HS-5 (cell line): ENCODE measurements at regions not wholly inside any gene's neighbourhood (a gene's known extent, or its start where the extent isn't known, plus 50 kb on each side); places are given as distances from the start of the nearest gene placed in this dataset.

Source experiments
- DNase-seq: peaks from one replicate; pipeline ENCODE4 v3.0.0-alpha.2; 2012; ENCODE audit warnings: low read depth

DNA sequence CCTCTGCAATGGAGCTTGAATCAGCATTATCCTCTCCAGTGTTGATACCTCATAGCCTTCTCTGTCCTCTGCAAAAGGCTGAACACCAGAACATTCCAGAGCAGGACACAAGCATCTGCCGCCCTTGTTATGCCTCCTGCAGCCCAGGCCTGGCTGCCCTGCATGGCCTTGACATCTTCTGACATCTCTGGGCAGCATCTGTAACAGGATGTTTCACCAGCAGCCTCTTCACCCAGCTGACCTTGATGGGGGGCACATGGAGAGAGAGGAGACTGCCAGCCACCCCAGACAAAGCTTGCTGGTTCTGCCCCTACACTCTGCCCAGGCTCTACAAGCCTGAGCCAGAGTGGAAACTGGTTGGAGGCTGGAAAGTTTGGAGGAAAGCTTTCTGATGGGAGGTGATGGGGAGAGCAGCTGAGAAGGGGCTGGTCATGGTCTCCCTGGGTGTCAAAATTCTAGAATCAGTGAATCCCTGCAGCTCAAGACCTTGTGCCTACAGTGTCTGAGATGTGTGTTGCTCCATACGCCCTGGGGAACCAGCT, 145.1 kb downstream of the MRPL14 start:
- DNase-seq = no peak

DNA sequence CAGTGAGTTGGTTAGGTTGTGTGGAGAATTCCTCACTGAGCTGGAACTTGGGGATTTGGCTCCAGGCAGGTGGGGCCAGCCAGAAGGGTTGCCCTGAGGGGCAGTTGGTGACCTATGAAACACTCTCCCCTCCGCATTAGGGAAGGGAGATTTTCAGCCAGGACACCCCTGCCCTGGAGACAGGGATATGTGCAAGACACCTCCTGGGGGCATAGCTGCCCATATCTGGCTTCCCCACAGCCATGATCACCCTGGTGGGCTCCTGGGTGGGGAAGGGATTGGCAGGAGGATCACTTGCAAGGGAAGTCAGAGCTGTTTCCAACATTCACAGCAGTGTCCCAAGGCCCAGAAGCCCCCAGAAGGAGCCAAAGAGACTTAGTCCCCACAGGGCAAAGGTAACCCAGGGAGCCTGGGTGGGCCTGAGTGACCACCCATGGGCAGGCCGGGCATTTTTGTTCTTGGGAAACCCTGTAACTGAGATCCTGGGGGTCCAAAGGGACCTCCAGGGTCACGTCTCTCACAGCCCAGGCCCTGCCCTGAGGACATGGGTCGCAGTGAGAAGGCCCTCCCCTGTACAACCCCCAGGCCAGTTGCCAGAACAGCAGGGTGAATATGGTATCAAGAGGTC, 145.8 kb downstream of the MRPL14 start:
- DNase-seq = no peak

DNA sequence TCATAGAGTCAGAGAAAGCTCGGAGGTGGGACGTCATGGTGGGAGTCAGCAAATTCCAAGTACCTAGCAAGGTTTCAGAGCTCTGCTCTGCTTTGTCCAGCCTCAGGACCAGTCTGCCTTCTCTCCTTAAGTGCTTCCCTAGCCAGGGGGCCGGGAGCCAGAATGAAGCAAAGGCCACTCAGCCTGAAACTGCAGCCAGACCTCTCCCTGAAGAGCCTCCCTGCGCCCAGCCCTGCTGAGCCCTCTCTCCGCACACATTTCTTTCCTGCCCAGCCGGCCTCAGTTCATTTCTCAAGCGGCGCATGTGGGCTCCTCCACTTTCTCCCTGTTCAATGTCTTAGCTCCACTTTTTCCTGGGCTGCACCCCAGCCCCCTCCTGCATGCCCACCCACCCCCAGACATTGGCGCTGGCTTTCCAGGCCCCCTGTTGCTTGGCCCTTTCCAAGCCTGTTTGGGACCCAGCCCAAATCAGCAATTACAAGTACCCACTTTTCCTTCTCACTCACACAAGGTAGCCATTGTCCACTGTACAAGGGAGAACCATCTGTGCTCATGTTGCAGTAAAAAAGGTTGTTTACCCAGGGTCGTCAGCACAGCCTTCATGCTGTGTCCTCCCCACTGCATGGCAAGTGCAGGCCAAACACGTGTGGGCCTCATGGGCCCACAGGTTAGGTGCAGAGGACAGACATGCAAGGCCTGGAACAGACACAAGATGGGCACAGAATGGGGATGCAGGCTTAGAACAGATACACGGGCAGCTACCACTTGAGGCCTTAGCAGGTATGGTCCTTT, 147.1 kb downstream of the MRPL14 start:
- DNase-seq = no peak

DNA sequence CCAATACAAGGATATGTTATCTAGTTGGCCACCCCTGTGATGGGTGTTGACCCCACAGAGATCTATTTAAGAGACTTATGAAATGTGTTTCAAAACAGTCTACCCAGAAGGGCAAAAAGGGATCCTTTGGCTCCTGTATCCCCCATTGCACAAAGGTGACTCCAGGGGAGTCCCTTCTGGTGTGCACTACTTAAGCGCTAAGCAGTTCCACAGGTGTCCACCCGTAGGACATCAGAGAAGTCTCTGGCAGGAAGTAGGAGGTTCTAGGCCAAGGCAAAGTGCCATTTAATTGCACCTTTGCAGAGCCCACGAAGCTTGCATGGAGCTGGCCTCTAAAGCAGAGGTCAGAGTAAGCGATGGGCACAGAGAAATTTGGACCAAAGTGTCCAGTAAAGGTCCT, 147.7 kb downstream of the MRPL14 start:
- DNase-seq = no peak

DNA sequence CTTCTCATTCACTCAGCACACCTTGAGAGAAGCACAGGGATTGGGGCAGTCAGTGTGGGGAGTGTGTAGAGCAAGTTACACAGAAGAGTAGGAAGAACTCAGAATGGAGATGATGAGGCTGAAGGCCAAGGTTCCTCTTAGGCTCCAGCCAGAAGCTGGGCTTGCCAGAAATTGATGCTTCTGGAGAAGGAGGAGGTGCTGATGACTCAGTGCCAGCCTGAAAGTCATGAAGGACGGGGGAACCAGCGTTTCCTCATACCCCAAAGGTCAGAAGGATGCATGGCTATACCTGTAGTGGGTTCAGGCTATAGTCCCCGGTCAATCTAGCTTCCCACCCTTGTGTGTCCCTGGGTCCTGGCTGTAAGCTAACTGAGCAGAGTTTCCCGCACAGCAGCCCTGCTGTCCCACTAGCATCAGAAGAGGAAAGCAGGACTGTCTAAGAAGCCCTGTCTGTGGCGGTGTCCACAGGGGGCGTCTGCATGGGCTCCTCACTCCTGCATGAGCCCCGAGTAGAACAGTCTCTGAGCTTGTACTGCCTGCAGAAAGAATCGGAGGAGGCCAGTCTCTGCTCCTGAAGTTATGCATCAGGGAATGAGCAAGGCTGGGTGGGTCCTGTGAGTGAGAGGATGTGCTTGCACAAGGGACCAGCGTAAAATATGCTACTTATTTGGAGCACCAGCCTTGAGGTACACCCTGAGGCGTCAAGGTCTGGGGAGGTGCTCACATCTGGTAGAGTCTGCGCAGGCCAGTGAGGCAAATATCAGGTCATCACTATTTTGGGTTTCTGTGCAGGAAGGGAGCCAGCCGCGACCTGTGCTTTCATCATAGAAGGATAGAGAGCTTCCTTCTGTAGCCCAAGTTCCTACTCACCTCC, 148.5 kb downstream of the MRPL14 start:
- no peak for DNase-seq

DNA sequence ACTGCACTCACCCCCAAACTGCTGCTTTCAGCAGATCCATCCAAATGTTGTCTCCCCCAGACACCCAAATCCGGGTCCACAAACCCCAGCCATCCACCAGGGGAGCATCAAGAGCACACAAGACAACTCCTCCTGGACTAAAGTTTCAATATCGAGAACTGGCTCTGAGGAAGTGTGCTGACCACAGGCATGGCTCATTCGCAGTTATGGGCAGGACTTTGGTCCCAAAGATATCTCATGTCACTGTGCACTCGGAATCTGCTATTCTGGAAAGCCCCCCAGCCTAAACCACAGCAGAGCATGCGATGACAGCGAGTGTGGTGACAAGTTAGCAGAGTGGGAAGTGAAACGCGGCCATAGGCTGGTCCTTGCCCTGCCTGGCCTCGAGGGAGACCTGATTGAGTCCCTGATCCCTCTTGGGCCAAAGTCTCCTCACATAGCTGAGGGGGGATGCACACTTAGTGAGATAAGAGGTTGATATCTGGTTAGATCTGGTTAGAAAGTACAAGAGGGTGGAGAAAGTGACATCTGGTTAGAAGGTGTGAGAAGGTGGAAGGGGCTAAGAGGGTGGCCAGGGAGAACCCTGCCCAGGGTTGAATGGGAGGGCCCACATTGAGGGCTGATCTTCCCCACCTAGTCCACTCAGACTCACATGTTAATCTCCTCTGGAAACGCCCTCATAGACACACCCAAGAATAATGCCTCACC, 149.7 kb downstream of the MRPL14 start:
- DNase-seq = no peak

DNA sequence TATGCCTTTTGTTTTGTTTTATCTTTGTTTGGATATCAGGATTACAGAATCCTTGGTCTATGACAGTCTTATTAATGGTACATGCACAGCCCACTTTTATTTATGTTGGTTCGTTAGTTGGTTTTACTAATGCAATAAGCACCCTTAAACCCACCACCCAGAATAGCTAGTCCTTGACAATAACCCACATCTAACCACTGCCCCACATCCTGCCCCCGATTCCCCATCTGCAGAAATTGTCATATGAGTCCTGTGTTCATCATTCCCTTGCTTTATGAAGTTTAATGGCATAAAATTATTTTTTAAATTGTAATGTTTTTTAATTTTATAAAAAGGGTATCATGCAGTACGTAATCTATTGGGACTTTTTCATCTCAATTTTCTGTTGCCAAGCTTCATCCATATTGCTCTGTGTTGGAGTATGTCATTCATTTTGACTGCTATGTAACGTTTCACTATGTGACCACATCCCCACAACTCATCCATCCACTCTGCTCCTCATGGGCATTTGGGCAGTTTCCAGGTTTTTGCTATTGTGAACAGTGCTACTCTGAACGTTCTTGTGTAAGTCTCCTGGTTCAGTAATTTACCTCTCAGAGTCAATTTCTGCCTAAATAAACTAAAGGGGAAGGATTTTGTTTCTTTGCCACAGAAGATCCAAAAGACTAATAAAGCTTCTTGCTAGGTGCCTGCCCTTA, 150.4 kb downstream of the MRPL14 start:
- DNase-seq = no peak

DNA sequence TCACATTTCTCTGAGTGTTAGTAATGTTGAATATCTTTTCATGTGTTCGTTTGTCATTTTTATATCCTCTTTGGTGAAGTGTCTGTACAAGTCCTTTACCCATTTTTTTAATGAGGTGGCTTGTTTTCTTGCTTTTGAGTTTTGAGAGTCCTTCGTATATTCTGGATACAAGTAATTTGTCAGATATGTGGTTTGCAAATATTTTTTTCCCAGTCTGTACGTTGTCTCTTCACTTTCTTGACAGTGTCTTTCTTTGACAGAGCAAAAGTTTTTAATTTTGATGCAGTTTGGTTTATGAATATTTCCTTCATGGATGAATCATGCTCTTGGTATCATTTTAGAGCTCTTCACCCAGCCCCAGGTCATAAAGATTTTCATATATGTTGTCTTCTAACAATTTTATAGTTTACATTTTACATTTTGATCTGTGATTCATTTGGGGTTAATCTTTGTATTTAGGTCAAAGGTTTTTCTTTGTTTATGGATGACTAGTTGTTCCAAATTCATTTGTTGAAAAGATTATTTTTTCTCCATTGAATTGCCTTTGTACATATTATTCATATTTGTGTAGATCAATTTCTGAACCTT, 152.5 kb downstream of the MRPL14 start:
- peak; percentile 41 for DNase-seq

DNA sequence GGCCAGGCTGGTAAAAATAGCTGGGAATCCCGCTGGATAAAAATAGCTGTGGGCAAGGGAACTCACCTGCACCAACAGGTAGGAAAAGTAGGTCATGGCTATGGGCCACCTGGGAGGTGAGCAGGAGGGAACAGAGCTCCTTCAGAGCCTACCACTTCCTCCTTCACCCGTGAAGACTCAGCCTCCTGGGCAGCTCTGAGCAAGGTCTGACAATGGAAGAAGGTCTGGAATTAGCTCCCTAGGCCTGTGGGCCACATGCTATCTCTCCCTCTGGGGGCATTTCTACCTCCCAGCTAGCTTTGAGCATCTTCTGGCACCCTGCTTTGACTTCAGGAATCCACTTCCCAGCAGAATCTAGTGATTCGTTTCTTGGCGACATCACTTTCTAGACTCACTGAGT, 153.9 kb downstream of the MRPL14 start:
- no peak for DNase-seq

DNA sequence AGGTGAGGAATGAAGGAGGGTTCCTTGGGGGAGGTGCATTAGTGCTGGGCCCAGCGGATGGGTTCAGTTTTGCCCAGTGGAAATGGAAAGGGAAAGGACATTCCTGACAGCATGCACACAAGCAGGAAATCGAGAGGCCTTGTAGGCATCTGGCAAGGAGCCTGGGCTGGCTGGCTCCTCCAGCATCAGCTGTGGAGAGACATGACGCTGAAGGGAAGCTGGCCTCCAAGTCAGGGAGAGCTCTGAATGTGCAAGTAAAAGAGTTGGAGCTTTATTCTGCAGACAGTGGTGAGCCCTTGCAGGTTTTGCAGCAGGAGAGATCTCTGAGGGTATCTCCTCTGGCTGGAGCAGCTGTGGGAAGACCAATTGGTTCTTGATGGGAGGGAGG, 154.3 kb downstream of the MRPL14 start:
- no peak for DNase-seq

DNA sequence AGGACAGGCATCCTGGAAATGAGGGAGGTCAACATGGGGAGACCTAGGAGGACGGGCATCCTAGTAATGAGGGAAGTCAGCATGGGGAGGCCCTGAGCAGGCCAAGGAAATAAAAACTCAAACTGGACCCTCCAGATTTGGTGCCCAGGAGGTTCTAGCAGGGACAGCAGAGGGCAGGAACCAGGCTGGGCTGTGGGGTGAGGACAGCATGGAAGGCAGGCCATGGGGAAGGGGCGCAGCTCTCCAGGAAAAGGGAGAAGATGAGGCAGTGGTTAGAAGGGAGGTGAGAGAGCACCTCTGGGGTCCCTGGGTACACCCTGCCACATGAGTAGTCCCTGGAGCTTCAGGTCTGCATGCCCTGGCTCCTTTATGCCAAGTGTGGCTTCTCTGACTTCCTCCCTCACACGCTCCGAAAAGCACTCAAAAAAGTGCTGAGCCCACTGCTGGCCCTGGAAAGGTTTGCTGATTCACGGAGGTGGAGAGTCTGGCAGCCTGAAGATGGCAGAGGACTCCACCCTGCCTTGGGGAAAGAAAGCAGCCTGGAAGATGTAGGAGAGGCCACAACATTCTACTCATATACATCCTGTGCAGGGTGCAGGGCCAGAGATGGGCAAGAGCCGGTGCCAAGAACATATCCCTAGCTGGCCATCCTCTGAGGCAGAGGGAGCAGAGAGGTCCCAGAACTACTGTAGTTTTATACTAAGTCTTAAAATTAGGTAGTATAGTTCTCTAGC, 154.9 kb downstream of the MRPL14 start:
- DNase-seq = no peak

DNA sequence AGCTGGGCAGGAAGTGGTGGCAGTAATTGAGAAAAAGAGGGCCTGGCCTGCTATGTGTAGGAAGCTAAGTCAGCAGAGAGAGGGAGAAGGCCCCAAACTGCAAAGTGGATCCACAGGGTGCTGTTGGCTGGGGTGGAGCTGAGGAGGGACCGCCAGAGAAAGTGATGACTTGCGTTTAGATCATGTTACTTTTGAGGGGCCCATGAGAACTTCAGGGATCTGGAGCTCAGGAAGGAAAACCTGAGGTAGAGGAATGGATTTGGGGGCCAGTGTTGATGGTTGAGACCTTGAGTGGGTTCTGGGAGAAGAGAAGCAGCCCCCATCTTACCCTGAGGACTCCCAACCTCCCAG, 155.5 kb downstream of the MRPL14 start:
- DNase-seq = no peak

DNA sequence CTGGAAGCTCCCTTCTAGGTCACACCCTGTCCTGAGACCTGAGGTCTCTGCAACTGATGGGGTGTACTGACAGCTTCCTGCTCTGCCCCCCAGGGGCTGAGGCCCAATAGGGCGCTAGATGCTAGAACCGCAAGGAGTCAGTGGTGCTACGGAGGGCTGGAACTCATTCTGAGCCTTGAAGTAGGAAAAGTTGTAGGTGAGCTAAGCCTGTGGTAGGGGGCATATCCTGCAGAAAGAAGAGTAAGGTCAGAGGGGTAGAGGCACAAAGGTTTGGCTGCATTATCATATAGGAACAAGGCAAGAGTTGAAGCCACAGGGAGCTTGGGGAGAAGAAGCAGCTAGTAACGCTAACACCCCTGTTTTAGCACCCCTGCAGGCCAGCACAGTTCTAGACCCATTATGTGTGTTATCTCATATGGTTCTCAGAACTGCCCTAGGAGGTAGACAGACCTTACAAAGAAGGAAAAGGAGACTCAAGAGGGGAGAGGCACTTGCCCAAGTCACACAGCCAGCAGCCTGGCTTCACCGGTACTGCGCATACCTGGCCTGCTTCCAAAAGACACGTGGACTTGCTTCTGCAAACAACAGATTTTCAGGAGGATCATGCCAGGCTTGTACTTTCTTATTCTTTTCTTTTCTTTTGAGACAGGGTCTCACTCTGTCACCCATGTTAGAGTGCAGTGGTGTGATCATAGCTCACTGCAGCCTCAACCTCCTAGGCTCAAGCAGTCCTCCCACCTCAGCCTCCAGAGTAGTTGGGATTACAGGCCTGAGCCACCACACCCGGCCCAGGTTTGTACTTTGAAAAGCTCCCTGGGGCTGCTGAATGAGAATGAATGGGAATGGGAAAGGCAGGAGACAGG, 156.1 kb downstream of the MRPL14 start:
- no peak for DNase-seq

DNA sequence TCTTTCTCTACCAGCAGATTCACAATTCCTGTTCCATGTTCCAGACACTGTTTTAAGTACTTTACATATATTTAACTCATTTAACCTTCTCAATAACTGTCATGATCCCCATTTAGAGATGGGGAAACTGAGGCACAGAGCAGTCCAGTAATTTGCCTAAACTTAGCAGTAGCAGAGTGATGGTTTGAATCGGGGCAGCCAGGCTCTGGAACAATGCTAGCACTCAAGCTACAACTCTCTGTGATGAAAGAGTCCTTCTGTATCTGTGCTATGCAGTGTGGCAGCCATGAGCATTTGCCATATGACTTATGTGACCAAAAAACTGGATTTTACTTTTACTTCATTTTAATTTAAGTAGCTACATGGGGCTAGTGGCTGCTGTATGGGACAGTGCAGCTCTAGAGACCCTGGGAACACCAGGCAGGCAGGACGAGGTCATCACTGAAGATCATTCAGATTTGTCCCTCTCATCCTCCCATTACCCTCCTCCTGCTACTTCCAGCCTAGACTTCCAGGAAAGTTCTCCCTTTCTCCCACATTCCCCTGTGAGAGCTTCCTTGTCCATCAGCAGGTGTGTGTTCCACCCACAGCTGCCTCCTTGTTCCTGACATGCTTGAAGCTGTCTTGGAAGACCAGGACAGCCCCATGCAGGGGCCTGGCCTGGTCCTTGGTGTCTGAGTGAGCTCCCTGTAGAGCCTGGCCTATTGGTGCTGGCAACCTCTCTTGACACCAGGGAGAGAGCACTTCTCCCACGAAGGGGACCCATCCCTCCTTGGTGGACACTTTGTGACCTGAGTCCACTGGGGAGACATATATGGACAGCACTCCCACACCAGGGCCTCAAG, 157.0 kb downstream of the MRPL14 start:
- no peak for DNase-seq

DNA sequence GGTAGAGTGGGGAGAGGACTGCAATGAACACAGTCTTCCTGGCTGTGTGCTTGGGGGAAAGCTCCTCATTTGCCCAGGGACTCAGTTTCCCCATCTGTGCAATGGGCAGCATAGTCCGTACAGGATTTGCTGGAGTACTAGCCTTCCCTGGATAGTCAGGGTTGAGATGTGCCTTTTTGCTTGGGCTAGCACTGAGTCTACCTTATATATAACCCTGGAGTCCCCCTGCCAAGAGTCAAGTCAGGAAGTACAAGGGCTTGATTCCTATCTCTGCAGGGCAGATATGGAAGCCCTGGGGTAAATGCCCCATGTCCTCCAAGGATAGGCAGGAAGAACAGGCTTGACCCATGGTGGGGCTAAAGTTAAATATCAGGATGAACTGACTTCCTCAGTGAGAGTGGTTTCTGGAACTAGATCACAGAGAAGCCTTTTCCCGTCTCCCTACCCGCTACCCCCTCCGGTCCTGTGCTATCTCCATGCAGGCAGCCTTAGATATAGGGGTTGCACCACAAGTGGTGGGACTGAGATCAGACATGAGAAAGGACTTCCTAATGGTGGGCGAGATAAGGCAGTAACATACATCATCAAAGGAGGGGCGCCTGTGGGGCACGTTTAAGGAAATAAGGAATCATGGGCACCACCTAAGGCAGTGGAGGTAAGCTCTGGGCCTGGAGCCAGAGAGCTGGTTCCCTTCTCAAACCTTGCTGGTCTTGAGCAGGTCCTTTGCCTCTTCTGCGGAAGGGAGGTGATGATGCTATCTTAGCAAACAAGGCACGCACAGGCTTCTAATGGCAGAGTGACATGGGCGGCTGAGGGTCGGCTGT, 157.9 kb downstream of the MRPL14 start:
- DNase-seq = no peak

DNA sequence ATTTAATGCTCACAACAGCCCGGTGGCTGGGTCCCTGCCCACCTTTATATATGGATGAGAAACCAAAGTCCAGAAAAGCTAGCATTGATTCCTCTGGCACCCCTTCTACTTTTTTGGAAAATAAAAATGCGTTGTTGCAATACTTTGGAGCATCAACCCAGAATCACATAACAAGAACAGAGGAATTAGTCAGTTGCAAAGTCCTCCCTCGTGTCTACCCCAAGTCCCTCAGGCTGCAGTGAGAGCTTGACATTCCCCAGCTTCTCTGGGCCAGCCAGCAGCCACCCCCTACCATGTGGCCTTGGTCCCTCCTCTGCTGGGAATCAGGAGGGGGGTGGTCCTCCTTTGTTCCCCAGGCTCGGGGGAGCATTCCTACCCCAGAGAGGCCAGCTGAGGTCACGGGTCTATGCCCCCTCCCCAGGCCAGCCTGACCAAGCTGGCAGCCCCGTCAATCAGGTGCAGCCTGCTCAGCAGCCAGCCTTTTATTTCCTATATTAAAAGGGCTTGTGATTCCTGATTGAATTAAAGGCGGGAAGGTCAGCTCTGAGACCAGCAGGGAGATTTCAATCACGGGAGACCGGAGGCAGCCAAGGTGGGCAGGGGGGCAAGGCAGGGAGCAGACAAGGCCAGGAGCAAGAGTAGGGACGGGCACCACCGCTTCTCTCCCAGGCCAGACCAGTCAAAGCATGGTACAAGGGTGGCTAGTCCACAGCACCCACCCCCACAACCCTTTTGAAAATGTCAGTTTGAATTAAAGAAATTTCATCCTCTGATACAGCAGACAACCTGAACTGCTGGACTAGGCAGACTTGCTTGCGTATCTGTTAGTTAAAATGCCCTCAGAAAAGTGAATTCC, 158.9 kb downstream of the MRPL14 start:
- no peak for DNase-seq

DNA sequence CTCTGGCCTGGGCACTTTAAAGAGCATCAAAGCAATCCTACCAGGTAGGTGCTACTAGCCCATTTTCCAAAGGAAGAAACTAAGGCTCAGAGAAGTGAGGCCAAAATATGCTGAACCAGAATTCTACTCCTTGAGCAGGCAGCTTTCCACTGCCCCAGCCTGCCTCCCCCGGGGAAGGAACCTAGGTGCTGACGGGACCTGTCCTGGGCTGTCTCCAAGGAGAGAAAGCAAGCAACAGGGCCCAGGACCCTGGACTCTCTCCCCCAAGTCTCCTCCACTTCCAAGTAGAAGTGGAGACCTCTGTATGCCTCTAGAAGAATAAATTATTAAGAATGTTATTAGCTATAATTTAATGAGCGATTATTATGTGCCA, 159.5 kb downstream of the MRPL14 start:
- no peak for DNase-seq
